ENCODE measurements at regions not wholly inside any gene's neighbourhood (a gene's known extent, or its start where the extent isn't known, plus 50 kb on each side); places are given as distances from the start of the nearest gene placed in this dataset.

DNA sequence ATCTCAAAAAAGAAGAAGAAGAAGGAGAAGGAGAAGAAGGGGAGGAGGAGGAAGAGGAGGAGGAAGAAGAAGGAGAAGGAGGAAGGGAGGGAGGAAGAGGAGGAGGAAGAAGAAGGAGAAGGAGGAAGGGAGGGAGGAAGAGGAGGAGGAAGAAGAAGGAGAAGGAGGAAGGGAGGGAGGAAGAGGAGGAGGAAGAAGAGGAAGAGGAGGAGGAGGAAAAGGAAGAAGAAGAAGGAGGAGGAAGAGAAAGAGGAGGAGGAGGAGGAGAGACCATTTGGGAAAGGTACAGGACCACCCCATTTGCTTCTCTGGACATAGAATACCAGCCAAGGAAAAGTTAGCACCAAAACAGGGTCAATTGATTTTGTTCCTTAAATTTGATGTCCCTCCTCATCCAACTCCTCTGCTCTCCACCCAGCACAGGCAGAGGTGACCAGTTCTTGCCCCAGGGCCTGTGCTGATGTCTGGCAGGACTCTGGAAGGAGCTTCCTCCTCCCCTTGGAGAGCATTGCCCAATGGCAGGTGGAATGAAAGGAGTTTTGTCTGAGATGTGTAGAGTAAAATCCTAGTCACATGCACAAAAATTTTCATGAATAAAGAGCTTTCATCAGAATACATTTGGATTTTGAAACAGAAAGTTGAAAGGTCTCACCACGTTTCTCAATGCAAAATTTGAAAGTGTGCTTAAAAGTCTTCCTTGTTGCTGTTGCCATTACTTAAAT lies 182.9 kb downstream of the LY86 start:
- no peak for DNase-seq (ENCODE audit: low spot score)
- TF ChIP-seq, protein P1, sequence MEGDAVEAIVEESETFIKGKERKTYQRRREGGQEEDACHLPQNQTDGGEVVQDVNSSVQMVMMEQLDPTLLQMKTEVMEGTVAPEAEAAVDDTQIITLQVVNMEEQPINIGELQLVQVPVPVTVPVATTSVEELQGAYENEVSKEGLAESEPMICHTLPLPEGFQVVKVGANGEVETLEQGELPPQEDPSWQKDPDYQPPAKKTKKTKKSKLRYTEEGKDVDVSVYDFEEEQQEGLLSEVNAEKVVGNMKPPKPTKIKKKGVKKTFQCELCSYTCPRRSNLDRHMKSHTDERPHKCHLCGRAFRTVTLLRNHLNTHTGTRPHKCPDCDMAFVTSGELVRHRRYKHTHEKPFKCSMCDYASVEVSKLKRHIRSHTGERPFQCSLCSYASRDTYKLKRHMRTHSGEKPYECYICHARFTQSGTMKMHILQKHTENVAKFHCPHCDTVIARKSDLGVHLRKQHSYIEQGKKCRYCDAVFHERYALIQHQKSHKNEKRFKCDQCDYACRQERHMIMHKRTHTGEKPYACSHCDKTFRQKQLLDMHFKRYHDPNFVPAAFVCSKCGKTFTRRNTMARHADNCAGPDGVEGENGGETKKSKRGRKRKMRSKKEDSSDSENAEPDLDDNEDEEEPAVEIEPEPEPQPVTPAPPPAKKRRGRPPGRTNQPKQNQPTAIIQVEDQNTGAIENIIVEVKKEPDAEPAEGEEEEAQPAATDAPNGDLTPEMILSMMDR (IDR thresholded peaks at IDR 0.05), result no peak
- ATAC-seq (ENCODE audit: low FRiP score), result no peak

DNA sequence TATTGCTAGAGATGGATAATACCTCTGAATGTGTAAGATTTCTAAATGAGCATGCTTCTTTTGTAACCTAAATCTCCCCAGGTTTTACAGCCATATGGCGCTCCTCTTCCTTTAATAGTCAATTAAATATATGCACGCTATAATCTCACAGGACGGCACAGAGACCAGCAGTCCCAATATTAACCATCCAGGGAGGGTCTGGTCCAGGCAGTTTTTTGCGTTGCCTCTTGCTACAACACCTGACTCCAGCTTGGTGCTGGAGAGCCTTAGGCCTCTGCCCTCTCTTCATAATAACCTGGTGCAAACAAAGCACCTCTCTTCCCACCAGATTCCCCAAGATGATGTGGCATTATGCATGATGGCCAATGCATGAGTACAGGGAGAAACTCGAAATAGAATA lies 183.4 kb downstream of the LY86 start:
- ATAC-seq (ENCODE audit: low FRiP score), result no peak

DNA sequence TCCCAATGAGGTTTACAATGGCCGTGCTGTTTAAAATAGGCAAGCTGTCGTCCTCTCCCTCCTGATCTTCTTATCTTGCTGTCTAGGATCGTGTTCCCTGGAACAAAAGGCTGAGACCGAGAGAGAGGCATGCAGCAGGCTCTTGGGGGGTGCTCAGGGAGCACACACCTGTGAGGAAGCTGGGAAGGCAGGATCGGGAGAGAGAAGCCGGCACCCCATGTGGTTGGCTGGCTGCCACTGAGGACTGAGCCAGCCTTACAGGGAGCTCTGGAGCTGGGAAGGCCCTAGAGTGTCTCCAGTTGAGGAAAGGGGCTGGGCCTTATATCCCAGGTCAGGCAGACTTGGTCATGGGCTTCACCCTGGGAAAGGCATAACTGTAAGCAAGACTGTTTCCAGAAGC lies 184.2 kb downstream of the LY86 start:
- DNase-seq (ENCODE audit: low spot score), result no peak
- TF ChIP-seq, protein P1 (IDR thresholded peaks at IDR 0.05), result no peak
- ATAC-seq (ENCODE audit: low FRiP score), result no peak

More for the DNA sequence above, 183.4 kb downstream of the LY86 start:
- no peak for DNase-seq (ENCODE audit: low spot score)
- TF ChIP-seq, protein P1 (IDR thresholded peaks at IDR 0.05), result no peak

DNA sequence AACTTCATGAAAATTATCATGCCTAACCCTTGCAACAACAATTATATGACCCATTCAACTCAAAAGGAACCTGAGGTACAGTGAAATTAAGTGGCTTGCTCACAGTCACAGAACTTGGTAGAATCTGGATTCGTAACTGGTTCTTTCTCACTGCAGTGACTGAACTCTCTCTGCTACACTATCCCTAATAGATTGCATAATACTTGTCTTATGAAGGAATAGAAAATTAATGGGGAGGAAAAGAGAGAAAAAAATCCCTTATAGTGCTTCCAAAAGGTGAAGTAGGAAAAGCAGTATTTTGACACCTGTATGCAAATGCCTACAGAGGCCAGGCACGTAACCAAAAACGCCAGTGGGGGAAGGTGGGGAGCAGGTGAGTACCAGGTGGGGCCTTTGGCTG lies 186.6 kb downstream of the LY86 start:
- ATAC-seq (ENCODE audit: low FRiP score) (no peak), DNase-seq (ENCODE audit: low spot score) (no peak)
- TF ChIP-seq, protein P1 (IDR thresholded peaks at IDR 0.05), result no peak

DNA sequence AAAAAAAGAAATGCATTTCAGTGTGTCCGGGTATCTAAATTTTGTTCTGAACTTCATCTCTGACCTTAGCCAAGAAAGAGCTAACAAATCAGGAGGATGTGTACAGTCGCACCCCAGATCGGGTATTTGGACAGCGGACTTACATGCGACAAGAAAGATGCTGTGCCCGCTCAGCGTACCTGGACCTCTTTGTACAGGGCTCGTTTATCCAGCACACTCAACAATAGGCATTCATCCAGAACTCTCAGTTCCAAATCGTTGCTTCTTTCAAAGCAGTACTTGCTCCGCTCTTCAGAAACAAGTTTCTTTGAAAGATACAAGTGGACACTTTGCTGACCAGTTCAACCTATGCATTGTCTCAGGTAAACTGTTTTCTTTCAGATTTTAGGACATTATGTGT lies 191.7 kb downstream of the LY86 start:
- no peak for ATAC-seq (ENCODE audit: low FRiP score)

DNA sequence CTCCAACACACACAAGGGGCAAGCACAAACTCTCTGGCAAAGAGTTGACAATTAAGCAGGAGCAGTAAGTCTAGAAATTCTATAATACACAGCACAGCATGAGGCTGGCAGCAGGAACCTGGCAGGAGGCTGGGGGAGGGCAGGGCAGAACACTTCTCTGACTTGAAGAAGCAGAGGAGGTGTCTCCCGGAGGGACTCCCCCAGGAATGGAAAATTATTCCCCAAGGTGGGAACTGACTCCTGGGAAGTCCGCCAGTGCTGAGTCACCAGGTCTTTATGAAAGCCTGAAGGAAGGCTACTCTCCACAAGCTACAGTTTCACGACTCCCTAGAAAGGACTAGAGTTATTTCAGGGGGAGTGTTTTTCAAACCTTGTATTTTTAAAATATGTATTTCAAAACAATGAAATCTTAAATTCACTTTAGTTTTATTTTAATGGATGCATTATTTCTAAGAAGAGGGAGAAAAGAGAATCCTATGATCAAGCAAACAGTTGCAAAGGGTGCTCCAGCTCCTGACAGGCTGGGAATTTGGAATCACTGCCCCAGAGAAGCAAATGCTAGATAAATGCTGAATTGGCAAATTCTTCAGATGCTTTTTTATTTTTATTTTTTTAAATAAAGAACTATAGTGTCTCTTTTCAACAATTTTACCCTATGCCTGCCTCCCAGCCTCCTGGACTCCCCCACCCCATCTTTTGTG lies 192.8 kb downstream of the LY86 start:
- DNase-seq (ENCODE audit: low spot score) (peak; percentile 39), ATAC-seq (ENCODE audit: low FRiP score) (peak; percentile 91)
- TF ChIP-seq, protein P1 (IDR thresholded peaks at IDR 0.05), result no peak

More for the DNA sequence above, 191.7 kb downstream of the LY86 start:
- TF ChIP-seq, protein P1 (IDR thresholded peaks at IDR 0.05), result no peak
- DNase-seq (ENCODE audit: low spot score), result no peak

DNA sequence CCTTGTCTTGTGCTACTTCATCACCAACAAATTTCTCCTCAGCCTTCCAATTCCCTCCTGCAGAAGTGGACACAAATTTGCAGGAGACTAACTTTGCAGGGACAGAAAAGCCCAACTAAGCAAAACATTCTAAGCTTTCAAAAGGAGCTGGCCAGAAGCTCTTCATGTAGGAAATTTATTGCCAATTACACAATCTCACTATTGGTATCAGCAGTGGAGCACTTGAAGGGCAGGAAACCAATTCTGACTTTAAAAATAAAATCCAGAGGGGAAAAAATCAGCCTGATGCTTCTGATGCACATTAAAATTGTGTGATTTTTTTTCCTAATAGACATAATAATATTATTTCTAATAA lies 193.3 kb downstream of the LY86 start:
- TF ChIP-seq, protein P1 (IDR thresholded peaks at IDR 0.05), result no peak
- DNase-seq (ENCODE audit: low spot score) (no peak), ATAC-seq (ENCODE audit: low FRiP score) (no peak)
